Uterus (tissue), 3 donors: ENCODE measurements at regions not wholly inside any gene's neighbourhood (a gene's known extent, or its start where the extent isn't known, plus 50 kb on each side); places are given as distances from the start of the nearest gene placed in this dataset.

Experiments
- DNase-seq, 2 donors: peaks; one replicate each; pipeline ENCODE4 v3.0.0-alpha.2; 2019 to 2020
- H3K27ac ChIP-seq, 2 donors: fragments of 200-600 bp; sonication (generic); 1 replicate in 1 of 2; 2 replicates in 1 of 2; pipeline ENCODE4 v1.5.1; 2016 to 2018
- H3K27me3 ChIP-seq, 2 donors: fragments of 200-600 bp; sonication (generic); one replicate each; pipeline ENCODE4 v1.5.1; 2018 to 2019; ENCODE audit warnings: control low read depth in 1 of 2
- H3K36me3 ChIP-seq, 2 donors: fragments of 200-600 bp; sonication (generic); one replicate each; pipeline ENCODE4 v1.5.1; 2019; ENCODE audit warnings: control low read depth in 1 of 2
- H3K4me1 ChIP-seq, 2 donors: fragments of 200-600 bp; sonication (generic); one replicate each; pipeline ENCODE4 v1.5.1; 2018 to 2019; ENCODE audit warnings: control low read depth in 1 of 2
- H3K4me3 ChIP-seq, 2 donors: fragments of 200-600 bp; sonication (generic); 1 replicate in 1 of 2; 2 replicates in 1 of 2; pipeline ENCODE4 v1.5.1; 2018 to 2019; ENCODE audit warnings: mild to moderate bottlenecking in 1 of 2
- H3K9me3 ChIP-seq, 2 donors: fragments of 200-600 bp; sonication (generic); one replicate each; pipeline ENCODE4 v1.5.1; 2019; ENCODE audit warnings: control low read depth in 1 of 2
- POLR2A ChIP-seq, 2 donors: fragments of 450-650 bp; IDR thresholded peaks; one replicate each; pipeline ENCODE4 v1.6.1; 2016; ENCODE audit warnings: antibody characterized with exemption in 2 of 2, mild to moderate bottlenecking in 1 of 2, moderate library complexity in 1 of 2
- intact Hi-C: fragments of 100-400 bp; cut with DNase I; formaldehyde crosslinking; loops from one replicate; pipeline ENCODE4 v1.15.1; 2023; ENCODE audit warnings: low total_unique reads
- TF ChIP-seq, protein P1 (sequence below), 4 experiments: fragments of 200-600 bp in 2 of 4; fragments of 450-650 bp in 2 of 4; sonication (generic) in 2 of 4; IDR thresholded peaks; one replicate each; pipeline ENCODE4 v1.5.1; 2016 to 2019; ENCODE audit warnings: antibody characterized with exemption in 4 of 4, mild to moderate bottlenecking in 2 of 4, moderate library complexity in 1 of 4
- donor health status: DM: yes; HTN: yes; CAD: no.

DNA sequence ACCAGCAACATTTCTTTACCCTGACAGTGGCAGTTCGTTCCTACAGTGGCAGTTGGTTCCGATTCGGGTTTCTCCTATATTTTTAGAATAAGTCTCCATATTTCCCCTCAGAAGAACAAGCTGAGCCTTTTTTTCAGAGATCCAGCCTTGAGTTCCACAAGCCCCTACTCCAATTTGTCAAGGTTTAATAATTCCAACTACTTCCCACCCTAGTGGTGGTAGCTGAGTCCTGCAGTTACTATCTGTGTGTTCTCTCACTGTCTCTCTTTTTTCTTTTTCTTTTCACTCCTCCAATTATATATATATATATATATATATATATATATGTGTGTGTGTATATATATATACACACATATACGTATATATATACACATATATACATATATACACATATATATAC, 1347.3 kb downstream of the PCDH9 start:
- TF ChIP-seq POLR2A (IDR thresholded peaks at IDR 0.05), result no peak
- TF ChIP-seq, protein P1, sequence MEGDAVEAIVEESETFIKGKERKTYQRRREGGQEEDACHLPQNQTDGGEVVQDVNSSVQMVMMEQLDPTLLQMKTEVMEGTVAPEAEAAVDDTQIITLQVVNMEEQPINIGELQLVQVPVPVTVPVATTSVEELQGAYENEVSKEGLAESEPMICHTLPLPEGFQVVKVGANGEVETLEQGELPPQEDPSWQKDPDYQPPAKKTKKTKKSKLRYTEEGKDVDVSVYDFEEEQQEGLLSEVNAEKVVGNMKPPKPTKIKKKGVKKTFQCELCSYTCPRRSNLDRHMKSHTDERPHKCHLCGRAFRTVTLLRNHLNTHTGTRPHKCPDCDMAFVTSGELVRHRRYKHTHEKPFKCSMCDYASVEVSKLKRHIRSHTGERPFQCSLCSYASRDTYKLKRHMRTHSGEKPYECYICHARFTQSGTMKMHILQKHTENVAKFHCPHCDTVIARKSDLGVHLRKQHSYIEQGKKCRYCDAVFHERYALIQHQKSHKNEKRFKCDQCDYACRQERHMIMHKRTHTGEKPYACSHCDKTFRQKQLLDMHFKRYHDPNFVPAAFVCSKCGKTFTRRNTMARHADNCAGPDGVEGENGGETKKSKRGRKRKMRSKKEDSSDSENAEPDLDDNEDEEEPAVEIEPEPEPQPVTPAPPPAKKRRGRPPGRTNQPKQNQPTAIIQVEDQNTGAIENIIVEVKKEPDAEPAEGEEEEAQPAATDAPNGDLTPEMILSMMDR (IDR thresholded peaks at IDR 0.05), result no peak
- intact Hi-C loops, result no loop called here
- no peaks in the 10 kb centered on the region for H3K27me3 ChIP-seq
- H3K27ac ChIP-seq, result no peak overlapping the region
- H3K9me3 ChIP-seq, result no peaks in the 10 kb centered on the region
- H3K36me3 ChIP-seq, result no peaks in the 10 kb centered on the region
- no peaks in the 10 kb centered on the region for H3K4me1 ChIP-seq
- DNase-seq, result no peak
- H3K4me3 ChIP-seq, result no peak overlapping the region

DNA sequence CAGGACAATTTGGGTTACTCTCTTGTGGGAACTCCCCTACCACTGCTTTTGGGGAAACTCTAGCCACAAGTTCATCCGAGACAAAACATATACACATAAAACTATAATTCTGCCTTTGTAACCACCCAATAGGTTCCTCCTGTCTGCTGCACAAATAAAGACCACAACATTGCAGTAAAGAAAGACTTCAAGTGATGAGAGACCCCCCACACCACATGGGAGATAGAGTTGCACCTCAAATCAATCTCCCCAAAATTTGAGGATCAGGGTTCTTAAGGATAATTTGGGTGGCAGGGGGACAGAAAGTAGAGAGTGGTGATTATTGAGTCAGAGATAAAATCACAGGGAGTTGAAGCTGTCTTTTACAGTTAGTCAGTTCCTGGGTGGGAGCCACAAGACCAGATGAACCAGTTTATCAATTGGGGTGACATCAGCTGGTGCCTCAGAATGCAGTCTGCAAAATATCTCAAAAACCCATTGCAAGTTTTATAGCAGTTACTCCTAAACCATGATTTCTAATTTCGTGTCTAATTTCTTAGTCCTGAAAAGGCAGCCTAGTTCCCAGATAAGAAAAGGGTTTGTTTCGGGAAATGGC, 1348.5 kb downstream of the PCDH9 start:
- no peaks in the 10 kb centered on the region for H3K27me3 ChIP-seq
- no peaks in the 10 kb centered on the region for H3K9me3 ChIP-seq
- TF ChIP-seq POLR2A (IDR thresholded peaks at IDR 0.05), result no peak
- TF ChIP-seq, protein P1 (IDR thresholded peaks at IDR 0.05), result no peak
- no peaks in the 10 kb centered on the region for H3K4me1 ChIP-seq
- H3K27ac ChIP-seq, result no peak overlapping the region
- no peaks in the 10 kb centered on the region for H3K36me3 ChIP-seq
- intact Hi-C loops, result no loop called here
- DNase-seq, result no peak
- H3K4me3 ChIP-seq, result no peak overlapping the region

DNA sequence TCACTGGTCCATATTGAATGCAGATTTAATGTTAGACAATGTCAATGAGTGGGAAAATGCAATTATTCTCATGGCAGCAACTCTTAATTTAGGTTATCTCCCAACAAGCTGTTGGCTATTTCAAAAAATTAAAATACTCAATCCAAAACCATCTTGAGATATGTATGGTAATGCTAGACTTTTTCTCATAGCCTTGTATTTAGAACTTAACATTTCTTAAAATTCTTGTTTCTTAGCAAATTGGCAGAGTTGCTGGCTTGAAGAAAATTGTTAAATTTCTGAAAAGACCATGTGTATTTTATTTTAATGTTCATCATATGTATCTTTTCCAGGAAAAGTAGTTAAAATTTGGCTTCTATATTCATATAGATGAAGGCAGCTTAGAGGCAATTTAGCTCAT, 1355.1 kb downstream of the PCDH9 start:
- no peak for DNase-seq
- TF ChIP-seq, protein P1 (IDR thresholded peaks at IDR 0.05), result no peak
- TF ChIP-seq POLR2A (IDR thresholded peaks at IDR 0.05), result no peak
- Histone ChIP-seq H3K27ac (no peak overlapping the region), H3K27me3 (no peaks in the 10 kb centered on the region), H3K36me3 (no peaks in the 10 kb centered on the region), H3K4me1 (no peaks in the 10 kb centered on the region), H3K4me3 (no peak overlapping the region), H3K9me3 (no peaks in the 10 kb centered on the region)
- intact Hi-C loops, result no loop called here

DNA sequence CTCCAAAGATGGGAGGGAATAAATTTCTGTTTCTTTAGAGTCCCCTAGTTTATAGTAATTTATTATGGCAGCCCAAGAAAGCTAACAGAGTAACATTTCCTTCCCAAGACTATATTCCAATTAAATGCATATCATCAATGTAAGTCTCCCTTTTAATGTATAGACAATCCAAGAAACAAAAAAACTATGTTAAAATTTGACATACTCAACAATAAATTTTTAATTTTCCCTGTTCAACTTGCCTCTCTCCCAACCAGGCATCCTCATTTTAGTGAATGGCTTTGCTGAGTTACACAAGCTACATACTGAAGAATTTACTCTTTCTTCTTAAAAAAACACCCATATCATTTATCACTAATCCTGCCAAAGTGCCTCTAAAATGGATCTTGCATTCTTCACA, 1357.7 kb downstream of the PCDH9 start:
- H3K27me3 ChIP-seq, result no peaks in the 10 kb centered on the region
- DNase-seq, result no peak
- intact Hi-C loops, result no loop called here
- H3K36me3 ChIP-seq, result no peaks in the 10 kb centered on the region
- H3K9me3 ChIP-seq, result no peaks in the 10 kb centered on the region
- TF ChIP-seq, protein P1 (IDR thresholded peaks at IDR 0.05), result no peak
- TF ChIP-seq POLR2A (IDR thresholded peaks at IDR 0.05), result no peak
- H3K4me1 ChIP-seq, result no peaks in the 10 kb centered on the region
- H3K4me3 ChIP-seq, result no peak overlapping the region
- H3K27ac ChIP-seq, result no peak overlapping the region

DNA sequence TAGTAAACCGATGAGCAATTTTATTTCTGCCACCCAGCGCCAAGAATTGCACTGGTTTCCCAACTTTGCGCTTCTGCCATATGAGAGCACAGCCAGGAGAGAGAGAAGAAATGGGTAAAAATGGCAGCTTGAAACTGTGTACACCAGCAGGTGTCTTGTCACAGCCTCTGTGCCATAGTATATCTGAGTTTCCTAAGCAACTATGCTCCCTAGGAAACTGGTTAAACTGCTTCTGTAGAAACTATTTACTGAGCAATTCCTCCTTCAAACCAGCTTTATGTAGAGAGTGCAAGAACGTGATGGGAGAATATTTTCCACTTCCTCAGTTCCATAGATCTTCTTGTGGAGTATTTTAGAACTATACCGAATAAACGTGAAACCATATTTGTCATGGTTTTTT, 1361.3 kb downstream of the PCDH9 start:
- H3K9me3 ChIP-seq, result no peaks in the 10 kb centered on the region
- H3K27me3 ChIP-seq, result no peaks in the 10 kb centered on the region
- H3K27ac ChIP-seq, result no peak overlapping the region
- no peak for DNase-seq
- intact Hi-C loops, result no loop called here
- no peak overlapping the region for H3K4me3 ChIP-seq
- no peaks in the 10 kb centered on the region for H3K36me3 ChIP-seq
- no peak for TF ChIP-seq POLR2A (IDR thresholded peaks at IDR 0.05)
- TF ChIP-seq, protein P1 (IDR thresholded peaks at IDR 0.05), result no peak
- H3K4me1 ChIP-seq, result no peaks in the 10 kb centered on the region
